SK-N-SH (cell line): ENCODE measurements at regions not wholly inside any gene's neighbourhood (a gene's known extent, or its start where the extent isn't known, plus 50 kb on each side); places are given as distances from the start of the nearest gene placed in this dataset.

Experiments
- CTCF ChIP-seq: fragments of 200-600 bp; sonication (generic); IDR thresholded peaks from 2 replicates; pipeline ENCODE4 v1.6.1; 2017; ENCODE audit warnings: antibody characterized with exemption, mild to moderate bottlenecking, moderate library complexity
- EP300 ChIP-seq, 2 experiments: IDR thresholded peaks; 2 replicates each; pipeline versions ENCODE4 v1.4.0 to v1.6.1; 2012; ENCODE audit warnings: borderline replicate concordance in 1 of 2, low read depth in 1 of 2, low read length in 1 of 2
- EZH2phosphoT487 ChIP-seq: fragments of 200-600 bp; sonication (generic); IDR thresholded peaks from 2 replicates; pipeline ENCODE4 v1.6.1; 2017; ENCODE audit warnings: low read depth, mixed run types, mild to moderate bottlenecking, antibody characterized with exemption, moderate library complexity, borderline replicate concordance
- FOXM1 ChIP-seq: IDR thresholded peaks from 2 replicates; pipeline ENCODE4 v1.4.0; 2012; ENCODE audit warnings: low read depth, mild to moderate bottlenecking
- JUND ChIP-seq: IDR thresholded peaks from 2 replicates; pipeline ENCODE4 v1.4.0; 2012
- MEF2A ChIP-seq: IDR thresholded peaks from 2 replicates; pipeline ENCODE4 v1.4.0; 2012; ENCODE audit warnings: low read depth, borderline replicate concordance
- NRF1 ChIP-seq: IDR thresholded peaks from 2 replicates; pipeline ENCODE4 v1.6.1; 2012; ENCODE audit warnings: low read depth, mild to moderate bottlenecking, low read length
- SMC3 ChIP-seq: IDR thresholded peaks from 2 replicates; pipeline ENCODE4 v1.6.1; 2012; ENCODE audit warnings: low read depth, low read length, improper control_type of control experiment
- TAF1 ChIP-seq: IDR thresholded peaks from 2 replicates; pipeline ENCODE4 v1.6.1; 2012; ENCODE audit warnings: low read depth, mild to moderate bottlenecking, low read length, moderate library complexity, borderline replicate concordance
- YY1 ChIP-seq: IDR thresholded peaks from 2 replicates; pipeline ENCODE4 v1.4.0; 2012; ENCODE audit warnings: low read depth, mild to moderate bottlenecking

DNA sequence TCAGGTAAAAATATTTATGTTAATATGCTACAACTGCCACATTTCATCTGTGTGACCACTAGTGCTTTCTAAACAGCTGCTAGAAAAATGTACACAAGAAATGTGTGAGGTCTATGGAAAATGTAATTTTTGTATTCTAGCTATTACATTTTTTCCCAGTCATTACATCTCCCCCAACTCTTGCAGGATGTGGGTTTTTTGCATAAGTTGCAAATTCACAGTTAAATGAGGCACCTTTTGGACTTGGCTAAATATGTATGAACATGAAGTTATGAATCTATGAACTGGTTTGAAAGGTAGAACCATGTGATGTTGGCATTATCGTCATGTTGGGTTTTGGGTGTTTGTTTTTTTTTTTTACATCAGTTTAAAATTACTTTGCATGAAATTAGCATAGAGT, 590.4 kb upstream of the WWC1 start:
- TF ChIP-seq CTCF (no peak), MEF2A (no peak), JUND (no peak), SMC3 (no peak), FOXM1 (no peak), NRF1 (no peak), YY1 (no peak), EP300 (IDR thresholded peaks at IDR 0.05; ENCODE audit: borderline replicate concordance in 1 of 2, low read depth in 1 of 2, low read length in 1 of 2) (no peak), EZH2phosphoT487 (no peak), TAF1 (no peak)
